H1 (cell line): ENCODE measurements at regions not wholly inside any gene's neighbourhood (a gene's known extent, or its start where the extent isn't known, plus 50 kb on each side); places are given as distances from the start of the nearest gene placed in this dataset.

Experiments used
- MAFK ChIP-seq: IDR thresholded peaks from 2 replicates; pipeline ENCODE4 v1.6.1; 2012; ENCODE audit warnings: low read depth, mild to moderate bottlenecking, improper control_type of control experiment, low read length
- YY1 ChIP-seq: IDR thresholded peaks from 2 replicates; pipeline ENCODE4 v1.6.1; 2011; ENCODE audit warnings: low read depth, mild to moderate bottlenecking, low read length
- TF ChIP-seq, protein P1 (sequence below), 3 experiments: IDR thresholded peaks; 1 replicate in 2 of 3; 2 replicates in 1 of 3; pipeline versions ENCODE4 v1.5.1 to v1.6.1; 2011; ENCODE audit warnings: low read length in 3 of 3, mild to moderate bottlenecking in 3 of 3, inconsistent platforms in 2 of 3, low read depth in 1 of 3, moderate library complexity in 1 of 3; ENCODE audit not compliant: insufficient read depth in 1 of 3; ENCODE audit errors: control extremely low read depth in 1 of 3

DNA sequence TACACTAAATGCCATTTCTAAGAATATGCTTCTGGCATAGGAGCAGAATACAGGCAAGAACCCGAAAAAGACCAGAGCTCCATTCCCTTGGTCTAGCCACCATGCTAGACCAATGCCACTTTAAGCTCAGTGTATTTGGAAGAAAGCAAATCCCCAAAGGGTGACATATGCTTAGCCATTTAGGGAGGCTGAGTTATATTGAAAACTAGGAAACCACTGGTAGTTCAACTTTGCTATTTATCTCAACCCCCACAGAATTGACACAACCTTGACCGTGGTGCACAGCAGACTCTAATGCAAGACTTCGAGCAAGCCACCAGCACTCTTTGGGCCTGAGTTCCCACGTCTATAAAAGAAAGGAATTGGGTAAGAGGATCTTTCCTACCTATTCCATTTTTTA, 167.9 kb downstream of the ADSS2 start (continued):
- TF ChIP-seq, protein P1, sequence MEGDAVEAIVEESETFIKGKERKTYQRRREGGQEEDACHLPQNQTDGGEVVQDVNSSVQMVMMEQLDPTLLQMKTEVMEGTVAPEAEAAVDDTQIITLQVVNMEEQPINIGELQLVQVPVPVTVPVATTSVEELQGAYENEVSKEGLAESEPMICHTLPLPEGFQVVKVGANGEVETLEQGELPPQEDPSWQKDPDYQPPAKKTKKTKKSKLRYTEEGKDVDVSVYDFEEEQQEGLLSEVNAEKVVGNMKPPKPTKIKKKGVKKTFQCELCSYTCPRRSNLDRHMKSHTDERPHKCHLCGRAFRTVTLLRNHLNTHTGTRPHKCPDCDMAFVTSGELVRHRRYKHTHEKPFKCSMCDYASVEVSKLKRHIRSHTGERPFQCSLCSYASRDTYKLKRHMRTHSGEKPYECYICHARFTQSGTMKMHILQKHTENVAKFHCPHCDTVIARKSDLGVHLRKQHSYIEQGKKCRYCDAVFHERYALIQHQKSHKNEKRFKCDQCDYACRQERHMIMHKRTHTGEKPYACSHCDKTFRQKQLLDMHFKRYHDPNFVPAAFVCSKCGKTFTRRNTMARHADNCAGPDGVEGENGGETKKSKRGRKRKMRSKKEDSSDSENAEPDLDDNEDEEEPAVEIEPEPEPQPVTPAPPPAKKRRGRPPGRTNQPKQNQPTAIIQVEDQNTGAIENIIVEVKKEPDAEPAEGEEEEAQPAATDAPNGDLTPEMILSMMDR (IDR thresholded peaks at IDR 0.05; ENCODE audit: control extremely low read depth in 1 of 3, insufficient read depth in 1 of 3, low read depth in 1 of 3, low read length in 3 of 3), result no peak
- TF ChIP-seq YY1 (no peak), MAFK (no peak)
- TF ChIP-seq, all 59 proteins: peak for 0
